NT2/D1 (cell line): ENCODE measurements at regions not wholly inside any gene's neighbourhood (a gene's known extent, or its start where the extent isn't known, plus 50 kb on each side); places are given as distances from the start of the nearest gene placed in this dataset.

Experiments used
- SUZ12 ChIP-seq: IDR thresholded peaks from 2 replicates; pipeline ENCODE4 v1.6.1; 2011; ENCODE audit not compliant: insufficient read length, insufficient read depth; ENCODE audit errors: extremely low read depth
- ZNF274 ChIP-seq: IDR thresholded peaks from 2 replicates; pipeline ENCODE4 v1.6.1; 2011; ENCODE audit warnings: mild to moderate bottlenecking, low read depth, low read length

- TF ChIP-seq ZNF274: no peak
- TF ChIP-seq SUZ12: no peak
Observed at GRCh38 chr4:175514174-175514573, 297.9 kb downstream of the GPM6A start.
